Neural cell (in vitro differentiated cells): ENCODE measurements at regions not wholly inside any gene's neighbourhood (a gene's known extent, or its start where the extent isn't known, plus 50 kb on each side); places are given as distances from the start of the nearest gene placed in this dataset.

Source experiments
- CTCF ChIP-seq: fragments of 450-650 bp; IDR thresholded peaks from 2 replicates; pipeline ENCODE4 v1.5.1; 2014; ENCODE audit warnings: antibody characterized with exemption, mild to moderate bottlenecking, moderate library complexity; ENCODE audit not compliant: poor library complexity, severe bottlenecking
- EP300 ChIP-seq: fragments of 450-650 bp; conservative IDR thresholded peaks from 2 replicates; pipeline ENCODE4 v1.6.1; 2014; ENCODE audit warnings: antibody characterized with exemption, mild to moderate bottlenecking, moderate library complexity; ENCODE audit not compliant: poor library complexity, severe bottlenecking
- EZH2 ChIP-seq: fragments of 200-600, 300-800 bp; shearing (Covaris generic), sonication (generic); IDR thresholded peaks from 2 replicates; pipeline ENCODE4 v1.6.1; 2014; ENCODE audit warnings: antibody characterized with exemption, low read length, borderline replicate concordance, mild to moderate bottlenecking; ENCODE audit not compliant: insufficient read depth, poor library complexity, severe bottlenecking
- POLR2AphosphoS5 ChIP-seq: IDR thresholded peaks from 2 replicates; pipeline ENCODE4 v1.6.1; 2012
- REST ChIP-seq: IDR thresholded peaks from 2 replicates; pipeline ENCODE4 v1.6.1; 2012; ENCODE audit warnings: borderline replicate concordance
- SMC3 ChIP-seq: fragments of 450-650 bp; conservative IDR thresholded peaks from 2 replicates; pipeline ENCODE4 v1.6.1; 2014; ENCODE audit warnings: antibody characterized with exemption, mild to moderate bottlenecking, moderate library complexity; ENCODE audit not compliant: poor library complexity
- TAF1 ChIP-seq: IDR thresholded peaks from 2 replicates; pipeline ENCODE4 v1.6.1; 2012; ENCODE audit warnings: low read depth

GRCh38 chr14:49017447-49017846, 568.7 kb downstream of the RPS29 start:
- TF ChIP-seq CTCF = no peak
- no peak for TF ChIP-seq SMC3
- TF ChIP-seq EZH2 = no peak
- no peak for TF ChIP-seq TAF1
- TF ChIP-seq POLR2AphosphoS5 = no peak
- no peak for TF ChIP-seq REST
- no peak for TF ChIP-seq EP300
